HG02884 (cell line): ENCODE measurements at regions not wholly inside any gene's neighbourhood (a gene's known extent, or its start where the extent isn't known, plus 50 kb on each side); places are given as distances from the start of the nearest gene placed in this dataset.
"Not testable (repeated sequence)": the region's sequence is repeated elsewhere in the genome, so short reads cannot be mapped to it uniquely, and the experiment has no call there.

ENCODE experiments used
- ATAC-seq: cut with Tn5 transposase; IDR thresholded peaks from one replicate; pipeline ENCODE4 v1.9.1; 2021; ENCODE audit warnings: mild to moderate bottlenecking, moderate library complexity; ENCODE audit not compliant: unreplicated experiment

DNA sequence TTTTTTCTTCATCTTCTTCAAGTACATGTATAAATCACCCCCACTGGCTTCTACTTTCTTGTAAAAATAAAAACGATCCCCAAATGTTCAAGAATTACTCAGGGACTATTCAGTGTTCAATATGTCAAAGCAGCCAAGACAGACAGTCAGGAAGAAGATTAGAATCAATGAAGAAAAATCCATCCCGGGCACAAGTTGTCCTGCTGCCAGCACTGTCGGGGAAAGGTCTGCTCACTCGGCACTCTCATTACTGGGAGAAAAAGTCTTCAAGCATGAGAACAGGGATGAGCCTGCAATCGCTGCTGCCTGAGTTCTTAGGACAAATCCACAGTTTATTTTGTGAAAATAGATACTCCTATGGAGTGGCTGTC is 482.8 kb upstream of the KLHL29 start:
- no peak for ATAC-seq

DNA sequence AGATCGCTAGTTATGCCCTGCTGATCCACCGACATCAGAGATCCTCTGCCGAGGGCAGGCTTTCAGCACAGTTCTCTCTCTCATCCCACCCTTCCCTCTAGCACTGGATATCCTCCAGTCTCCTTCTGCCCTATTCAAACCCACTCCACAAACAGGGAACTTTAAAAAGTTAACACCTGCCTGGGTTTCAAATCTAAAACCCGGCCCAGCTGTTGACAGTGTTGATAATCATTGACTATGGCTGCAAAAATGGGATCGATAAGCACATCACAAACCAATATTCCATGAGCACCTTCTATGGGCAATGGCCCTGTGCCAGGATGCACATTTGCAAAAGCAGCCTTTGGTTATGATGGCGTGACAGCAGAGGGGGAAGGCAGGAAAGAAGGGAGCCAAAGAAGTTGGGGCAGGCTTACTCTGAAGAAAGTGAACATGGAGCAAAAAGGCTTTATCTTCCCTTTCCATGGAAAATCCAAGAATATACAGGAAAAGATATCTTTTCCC is 482.3 kb upstream of the KLHL29 start:
- ATAC-seq, result no peak

DNA sequence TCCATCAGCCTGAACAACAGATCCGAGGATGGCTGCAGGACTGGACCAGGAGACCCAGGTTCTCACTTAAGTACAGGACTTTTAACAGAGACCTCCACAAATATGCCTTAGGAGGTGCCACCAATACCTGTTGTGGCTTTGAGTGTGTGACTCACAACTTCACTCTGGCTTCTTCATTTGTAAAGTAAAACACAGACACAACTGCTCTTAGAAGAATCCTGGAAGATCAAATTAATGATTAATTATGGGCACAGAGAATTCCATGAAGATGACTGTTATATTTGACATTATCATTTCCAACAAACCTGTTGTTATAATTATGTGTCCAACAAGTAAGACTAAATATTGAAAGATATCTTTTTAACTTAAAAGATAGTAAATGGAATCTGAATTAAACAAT is 481.4 kb upstream of the KLHL29 start:
- no peak for ATAC-seq

DNA sequence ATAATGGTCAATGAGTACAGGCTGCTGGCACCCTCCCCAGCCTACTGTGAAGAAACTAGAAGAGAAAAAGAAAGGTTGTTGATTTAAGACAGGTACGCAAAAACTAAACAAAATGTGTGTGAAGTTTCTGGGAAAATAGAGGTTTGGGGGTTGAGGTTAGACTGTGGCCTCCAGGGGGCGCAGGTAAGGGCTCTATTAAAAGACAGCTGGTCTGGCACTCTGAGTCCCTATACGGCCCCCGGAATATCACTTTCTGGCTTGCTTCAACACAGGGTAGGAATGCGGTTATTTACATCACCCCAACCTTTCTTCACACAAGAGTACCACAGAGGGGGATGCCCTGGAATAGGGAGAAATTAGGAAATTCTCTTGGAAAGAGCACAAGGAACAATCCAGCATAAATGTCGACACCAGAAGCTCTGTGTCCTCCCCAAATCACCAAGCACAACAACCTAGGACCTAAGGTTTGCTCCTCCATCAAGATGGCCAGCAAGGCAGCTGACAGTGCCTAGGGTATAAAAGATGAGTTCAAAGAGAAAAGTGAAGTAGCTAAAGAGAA is 480.8 kb upstream of the KLHL29 start:
- ATAC-seq, result peak; percentile 68

DNA sequence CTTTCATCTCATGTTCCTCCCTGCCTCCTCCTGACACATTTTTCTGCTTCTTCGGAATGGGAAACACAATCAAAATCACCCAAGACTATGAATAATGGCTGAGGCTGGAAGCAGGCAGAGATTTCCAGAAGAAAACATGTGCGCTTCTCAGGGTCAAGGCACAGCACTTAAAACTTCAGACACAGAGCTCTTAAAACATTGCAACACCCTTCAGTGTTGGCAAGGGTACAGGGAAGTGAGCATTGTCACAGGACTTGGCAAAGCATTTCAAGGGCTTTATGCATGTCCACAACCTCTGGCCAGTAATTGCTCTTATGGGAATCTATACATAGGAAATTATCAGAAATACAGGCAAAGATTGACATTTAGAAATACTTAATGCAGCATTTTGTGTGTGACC is 477.6 kb upstream of the KLHL29 start:
- ATAC-seq, result no peak

DNA sequence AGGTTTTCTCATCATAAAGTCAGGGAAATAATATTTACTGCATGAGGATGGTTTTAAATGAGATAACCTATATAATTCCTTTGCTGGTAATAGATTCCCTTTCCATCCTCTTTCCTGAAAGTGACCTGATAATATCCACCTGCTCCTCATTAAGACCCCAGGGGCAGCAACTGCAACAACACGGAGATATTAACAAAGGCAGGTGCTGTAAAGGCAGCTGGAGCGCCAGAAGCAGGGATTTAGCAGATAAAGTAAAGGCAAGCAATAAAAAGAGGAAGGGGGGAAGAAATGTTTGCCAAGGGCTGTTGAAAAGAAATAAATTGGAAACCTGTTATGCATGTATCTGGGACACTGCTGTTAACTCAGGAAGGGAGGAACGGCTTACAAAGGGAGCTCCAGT is 472.6 kb upstream of the KLHL29 start:
- ATAC-seq, result no peak

DNA sequence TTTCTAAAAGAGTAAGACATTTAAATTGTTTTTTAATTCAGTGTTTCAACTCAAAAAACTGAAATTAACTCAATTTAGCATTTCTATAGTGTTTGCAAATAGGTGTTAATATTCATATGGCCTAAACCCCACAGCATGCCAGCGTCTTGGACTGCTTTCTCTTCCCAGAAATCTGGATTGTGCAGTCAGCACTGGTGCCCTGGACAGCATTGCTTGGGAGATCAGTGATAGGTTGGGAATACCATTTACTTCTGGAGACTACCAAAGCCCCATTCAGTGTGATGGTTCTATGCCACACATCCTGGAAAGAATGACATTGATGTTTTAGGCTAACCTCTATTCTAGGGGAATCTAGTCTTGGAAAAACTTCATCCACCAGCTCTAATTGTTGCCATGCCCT is 455.0 kb upstream of the KLHL29 start:
- no peak for ATAC-seq

DNA sequence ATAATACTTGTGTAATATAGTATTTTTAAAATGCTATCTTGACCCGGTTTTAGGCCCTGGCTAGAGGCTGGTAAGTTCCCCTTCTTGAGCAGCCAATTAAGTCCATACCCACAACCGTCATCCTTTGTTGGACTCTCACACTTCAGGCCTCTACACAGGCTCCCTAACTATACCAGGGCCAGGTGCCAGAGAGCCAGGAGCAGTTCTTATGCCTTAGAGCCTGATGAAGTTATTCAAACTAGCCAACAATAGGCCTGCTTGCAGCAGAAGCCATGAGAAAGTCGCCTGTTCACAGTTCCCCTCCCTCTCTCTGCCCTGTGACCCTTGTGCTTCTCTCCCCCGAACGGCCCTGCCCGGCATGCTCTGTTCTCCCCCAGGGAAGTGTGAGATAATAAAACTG is 454.2 kb upstream of the KLHL29 start:
- no peak for ATAC-seq

DNA sequence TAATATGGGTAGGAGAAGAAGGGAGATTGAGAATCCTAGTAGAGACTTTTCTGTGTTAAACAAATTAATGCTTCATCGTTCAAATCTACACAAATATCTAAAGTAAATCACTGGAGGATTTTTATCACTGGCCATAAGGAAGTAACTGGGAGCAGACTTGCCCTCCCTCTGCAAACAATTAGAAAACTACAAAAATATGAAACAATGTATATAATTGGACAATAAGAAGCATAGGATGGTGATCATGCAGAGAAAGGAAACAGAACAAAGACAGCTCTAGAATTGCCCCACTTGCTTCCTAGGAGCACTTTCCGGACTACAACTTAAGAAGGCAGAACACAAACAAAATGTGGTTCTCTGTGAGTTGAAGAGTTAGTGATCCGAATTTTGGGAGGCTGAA is 452.7 kb upstream of the KLHL29 start:
- ATAC-seq, result no peak

DNA sequence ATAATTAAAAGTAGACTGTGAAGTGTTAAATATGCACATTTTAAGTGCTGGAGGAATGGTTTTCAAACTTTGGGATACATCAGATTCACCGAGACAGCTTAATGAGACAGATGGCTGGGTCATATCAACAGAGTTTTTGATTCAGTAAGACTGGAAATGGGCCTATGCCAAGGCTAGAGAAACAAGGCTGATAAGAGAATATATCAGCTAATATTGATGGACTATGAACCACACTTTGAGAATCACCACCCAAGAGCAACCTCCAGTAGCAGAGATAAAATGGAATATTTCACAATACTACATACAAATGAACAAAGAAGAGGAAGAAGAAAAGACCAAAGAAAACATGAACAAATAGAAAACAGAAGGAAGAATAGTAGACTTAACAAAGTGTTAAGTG is 450.2 kb upstream of the KLHL29 start:
- no peak for ATAC-seq

DNA sequence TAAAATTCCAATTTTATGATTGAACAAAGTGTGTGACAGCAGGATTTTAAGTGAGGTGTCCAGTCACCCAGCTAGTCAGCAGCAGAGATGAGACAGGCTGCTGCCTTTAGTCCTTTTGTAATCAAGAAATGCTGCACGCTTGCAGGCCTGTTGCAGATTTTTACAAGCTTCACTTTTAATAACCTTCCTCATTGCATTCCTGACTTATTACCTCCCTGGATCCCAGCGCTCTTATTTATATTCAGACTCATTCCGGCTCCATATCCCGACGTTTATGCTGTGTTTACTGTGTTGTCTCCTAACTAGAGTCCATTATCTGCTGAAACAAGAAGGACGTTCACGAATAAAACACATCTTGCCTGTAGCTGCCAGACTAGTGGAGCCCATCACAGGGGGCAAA is 442.5 kb upstream of the KLHL29 start:
- ATAC-seq, result no peak

DNA sequence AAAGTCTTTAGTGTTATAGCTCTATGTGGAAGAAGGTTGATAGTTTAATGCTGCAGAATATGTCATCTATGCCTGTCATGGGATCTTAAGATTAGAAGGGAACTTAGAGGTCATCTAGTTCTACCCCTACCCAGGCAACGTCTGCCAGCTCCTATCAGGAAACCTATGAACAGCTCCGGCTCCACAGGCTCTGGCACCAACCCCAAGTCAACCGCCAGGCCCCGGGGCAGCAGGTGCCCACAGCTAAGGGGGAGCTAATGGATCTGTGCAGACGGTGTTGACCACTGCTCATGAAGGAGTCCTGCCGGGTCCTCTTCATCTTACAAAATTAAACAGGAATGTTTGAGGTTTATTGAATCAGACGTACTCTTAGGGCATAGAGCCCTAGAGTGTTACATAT is 440.8 kb upstream of the KLHL29 start:
- no peak for ATAC-seq

DNA sequence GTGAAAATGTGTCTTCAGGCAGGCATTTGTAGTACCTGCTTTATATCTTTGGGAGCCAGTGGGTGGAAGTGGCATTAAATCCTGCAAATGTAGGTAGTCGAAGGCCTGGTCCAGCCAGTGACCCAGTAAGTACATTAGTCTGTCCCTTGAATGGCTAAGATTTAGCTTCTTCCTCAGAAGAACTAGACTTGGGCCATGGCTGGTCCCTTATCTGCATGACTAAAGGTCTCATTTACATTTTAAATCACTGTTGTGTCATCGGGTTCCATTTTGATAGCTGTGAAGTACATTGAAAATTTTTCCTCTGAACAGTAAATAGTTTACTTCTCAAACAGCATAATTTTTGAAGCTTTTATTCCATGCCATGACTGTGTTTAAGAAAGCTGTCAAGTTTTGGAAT is 438.4 kb upstream of the KLHL29 start:
- no peak for ATAC-seq

DNA sequence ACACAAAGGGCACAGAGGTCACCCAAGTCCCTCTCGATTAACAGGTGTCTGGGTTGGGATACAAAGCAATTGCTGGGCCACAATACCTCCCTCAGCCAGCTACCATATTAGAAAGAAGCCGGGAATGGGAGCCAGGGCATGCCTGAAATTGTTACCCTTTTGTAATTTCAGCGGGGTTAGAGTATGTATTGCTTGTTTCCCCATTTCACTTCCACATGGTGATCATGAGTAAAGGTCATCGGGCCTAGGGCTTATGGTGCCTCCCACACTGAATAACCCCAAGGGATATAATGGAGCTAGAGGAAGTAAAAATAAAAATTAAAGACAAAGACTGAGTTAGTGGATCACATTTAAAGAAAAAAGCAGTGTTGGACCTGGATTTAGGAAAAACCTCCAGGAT is 437.2 kb upstream of the KLHL29 start:
- ATAC-seq, result no peak

DNA sequence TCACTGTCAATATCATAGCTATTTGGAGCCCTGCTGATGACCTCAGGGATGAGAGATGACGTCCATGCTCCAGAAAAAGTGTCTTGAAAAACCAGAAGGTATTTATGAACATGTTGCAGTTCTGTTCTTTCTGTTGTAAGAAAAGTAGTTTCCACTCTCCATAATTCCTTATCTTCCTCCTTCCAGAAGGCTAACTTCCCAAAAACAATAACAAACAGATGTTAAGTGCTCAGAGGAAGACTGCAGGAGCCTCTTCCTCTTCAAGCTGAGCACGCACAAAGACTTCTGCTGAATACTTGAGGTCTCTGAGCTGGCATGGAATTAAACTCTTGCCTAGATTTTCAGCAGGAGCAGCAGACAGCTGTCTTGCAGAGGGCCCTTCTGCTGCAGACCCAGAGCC is 434.5 kb upstream of the KLHL29 start:
- ATAC-seq, result no peak

DNA sequence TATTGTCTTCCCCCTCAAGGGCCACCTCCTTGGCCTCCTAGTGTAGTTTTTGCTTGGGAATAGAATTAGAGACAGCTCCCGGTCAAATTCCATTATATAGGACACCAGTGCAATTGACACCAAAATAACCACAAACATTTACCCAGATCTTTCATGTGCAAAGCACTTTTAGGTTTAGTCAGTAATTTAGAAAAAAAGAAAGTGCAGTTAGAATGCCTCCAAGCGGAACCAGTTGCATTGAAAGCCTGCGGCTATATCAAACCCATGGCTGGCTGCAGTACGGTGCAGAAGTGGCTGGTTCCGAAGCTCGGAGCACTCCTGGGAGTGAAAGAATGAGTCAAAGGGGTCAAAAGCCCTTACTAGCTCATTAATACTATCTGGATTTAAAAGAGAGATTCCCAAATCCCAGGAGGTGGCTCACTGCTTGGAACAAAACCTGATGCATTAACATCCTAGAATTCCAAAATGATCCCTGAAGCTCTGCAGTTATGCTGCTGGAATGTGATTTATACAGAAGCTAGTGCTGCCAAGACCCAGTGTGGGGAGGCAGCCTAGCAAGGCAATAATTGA is 432.2 kb upstream of the KLHL29 start:
- no peak for ATAC-seq

DNA sequence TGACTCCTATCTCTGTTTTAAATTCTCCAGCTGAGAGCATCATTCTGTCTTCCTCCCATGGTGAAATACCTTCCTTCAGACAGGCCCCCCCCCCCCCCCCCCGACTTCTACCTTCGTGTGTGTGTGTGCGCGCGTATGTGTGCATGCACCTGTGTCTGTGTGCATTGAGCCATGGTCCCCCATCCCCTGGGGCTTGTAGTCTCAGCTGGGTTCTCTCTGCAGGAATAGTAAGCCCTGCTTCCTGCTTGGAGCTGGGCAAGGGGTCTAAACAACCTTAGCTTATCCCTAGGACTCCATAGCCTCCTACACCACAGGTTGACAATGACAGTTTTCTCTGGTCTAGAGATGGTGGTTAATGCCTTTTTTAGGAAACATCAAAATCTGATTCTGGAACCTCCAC is 427.5 kb upstream of the KLHL29 start:
- ATAC-seq, result no peak

DNA sequence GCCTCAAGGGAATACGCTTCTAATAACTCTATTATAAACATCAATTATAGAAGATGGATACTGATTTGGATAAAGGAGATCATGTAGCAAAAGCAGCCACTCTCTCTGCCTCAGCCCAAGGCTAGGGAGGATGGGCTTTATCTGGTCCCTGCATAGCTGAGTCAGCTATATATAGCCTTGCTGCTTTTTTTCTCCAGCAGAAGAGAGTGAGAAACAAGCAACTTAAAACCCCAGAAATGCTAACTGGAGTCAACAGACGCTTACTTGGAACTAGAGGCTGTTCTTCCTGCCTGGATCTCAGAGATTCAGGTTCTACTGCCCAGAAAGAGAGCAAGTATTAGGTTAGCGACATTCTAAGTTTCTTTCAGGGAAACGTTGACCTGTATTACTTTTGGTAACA is 426.7 kb upstream of the KLHL29 start:
- no peak for ATAC-seq

DNA sequence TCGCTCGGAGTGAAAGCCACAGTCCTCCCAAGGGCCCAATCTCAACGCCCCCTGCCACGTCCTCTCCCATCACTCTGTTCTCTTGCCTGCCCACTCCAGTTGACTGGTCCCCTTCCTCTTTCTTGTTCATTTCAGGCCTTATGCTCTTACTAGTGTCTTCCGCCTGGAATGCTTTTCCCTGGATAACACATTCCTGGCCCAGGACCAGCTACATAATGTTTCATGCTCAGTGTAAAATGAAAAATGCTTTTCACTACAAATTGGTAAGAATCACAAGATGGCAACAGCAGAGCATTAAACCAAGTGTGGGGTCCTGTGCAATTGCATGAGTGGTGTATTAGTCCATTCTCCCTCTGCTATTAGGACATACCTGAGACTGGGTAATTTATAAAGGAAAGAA is 417.2 kb upstream of the KLHL29 start:
- ATAC-seq, result no peak

DNA sequence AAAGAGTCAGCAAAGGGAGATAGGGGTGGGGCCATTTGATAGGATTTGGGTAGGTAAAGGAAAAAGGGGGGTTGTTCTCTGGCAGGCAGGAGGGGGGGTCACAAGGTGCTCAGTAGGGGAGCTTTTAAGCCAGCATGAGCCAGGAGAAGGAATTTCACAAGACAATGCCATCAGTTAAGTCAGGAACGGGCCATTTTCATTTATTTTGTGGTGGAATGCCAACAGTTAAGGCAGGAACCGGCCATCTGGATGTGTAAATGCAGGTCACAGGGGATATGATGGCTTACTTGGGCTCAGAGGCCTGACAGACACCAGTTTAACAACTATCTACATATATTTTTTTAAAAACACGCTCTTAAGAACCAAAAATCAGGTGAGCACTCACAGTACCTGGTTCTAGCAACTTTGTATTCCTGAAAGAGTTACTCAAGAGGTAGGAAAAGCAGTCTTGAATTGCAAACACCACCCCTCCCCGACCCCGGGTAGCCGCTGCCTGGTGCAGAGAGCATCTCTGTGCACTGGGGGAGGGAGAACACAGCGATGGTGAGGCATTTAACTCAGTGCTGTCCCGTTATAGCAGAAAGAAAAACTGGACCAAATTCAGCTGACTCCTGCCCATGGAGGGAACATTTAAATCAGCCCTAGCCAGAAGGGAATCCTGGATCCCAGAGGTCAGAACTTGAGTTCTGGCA is 414.5 kb upstream of the KLHL29 start:
- no peak for ATAC-seq

DNA sequence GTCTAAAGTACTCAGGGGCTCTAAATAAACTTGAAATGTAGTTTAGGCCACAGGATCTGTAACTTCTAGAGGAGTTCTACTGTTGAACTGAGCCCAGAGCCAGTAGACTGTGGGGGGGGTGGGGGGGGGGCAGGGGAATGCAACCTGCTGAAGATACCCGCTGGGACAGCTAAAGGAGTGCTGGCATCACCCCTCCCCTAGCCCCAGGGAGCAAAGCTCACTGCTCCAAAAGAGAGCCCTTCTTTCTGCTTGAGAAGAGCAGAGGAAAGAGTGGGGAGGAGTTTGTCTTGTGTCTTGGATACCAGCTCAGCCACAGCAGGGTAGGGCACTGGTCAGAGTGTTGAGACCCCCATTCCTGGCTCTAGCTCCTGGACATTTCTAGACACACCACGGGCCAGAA is 414.0 kb upstream of the KLHL29 start:
- ATAC-seq, result no peak

DNA sequence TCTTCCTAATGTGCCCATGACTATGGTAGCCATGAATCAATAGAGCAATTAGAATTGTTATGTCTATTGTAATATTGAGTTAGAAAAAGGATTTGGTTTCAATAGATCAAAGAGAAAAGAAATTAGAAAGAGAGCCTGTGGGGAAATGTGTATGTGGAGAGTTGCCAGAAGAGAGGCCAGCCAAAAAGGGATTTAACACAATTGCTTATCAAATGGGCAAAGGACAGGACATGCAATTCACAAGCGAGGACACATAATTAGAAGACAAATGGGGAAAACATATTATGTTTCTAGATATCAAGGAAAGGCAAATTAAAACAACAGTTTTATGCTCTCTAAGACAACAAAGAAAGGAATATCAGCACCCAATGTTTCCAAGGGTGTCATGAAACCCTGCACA is 403.2 kb upstream of the KLHL29 start:
- ATAC-seq, result no peak

DNA sequence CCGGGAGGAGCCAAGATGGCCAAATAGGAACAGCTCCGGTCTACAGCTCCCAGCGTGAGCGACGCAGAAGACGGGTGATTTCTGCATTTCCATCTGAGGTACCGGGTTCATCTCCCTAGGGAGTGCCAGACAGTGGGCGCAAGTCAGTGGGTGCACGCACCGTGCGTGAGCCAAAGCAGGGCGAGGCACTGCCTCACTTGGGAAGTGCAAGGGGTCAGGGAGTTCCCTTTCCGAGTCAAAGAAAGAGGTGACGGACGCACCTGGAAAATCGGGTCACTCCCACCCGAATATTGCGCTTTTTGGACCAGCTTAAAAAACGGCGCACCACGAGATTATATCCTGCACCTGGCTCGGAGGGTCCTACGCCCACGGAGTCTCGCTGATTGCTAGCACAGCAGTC is 400.8 kb upstream of the KLHL29 start:
- ATAC-seq, result not testable (repeated sequence)
